Right lung (tissue), 2 donors: ENCODE measurements at regions not wholly inside any gene's neighbourhood (a gene's known extent, or its start where the extent isn't known, plus 50 kb on each side); places are given as distances from the start of the nearest gene placed in this dataset.

Source experiments
- DNase-seq, 2 donors: peaks; one replicate each; pipeline ENCODE4 v3.0.0-alpha.2; 2013

GRCh38 chr3:30069056-30069455, 537.3 kb upstream of the TGFBR2 start:
- no peak for DNase-seq

- no peak for DNase-seq
These were observed 533.4 kb upstream of the TGFBR2 start for GRCh38 chr3:30073040-30073439.

- no peak for DNase-seq
These were observed 532.8 kb upstream of the TGFBR2 start for GRCh38 chr3:30073622-30074021.

GRCh38 chr3:30075514-30075913, 530.9 kb upstream of the TGFBR2 start:
- no peak for DNase-seq

- no peak for DNase-seq
These were observed 529.5 kb upstream of the TGFBR2 start for GRCh38 chr3:30076899-30077298.

GRCh38 chr3:30077746-30078145, 528.7 kb upstream of the TGFBR2 start:
- no peak for DNase-seq

GRCh38 chr3:30078736-30079135, 527.7 kb upstream of the TGFBR2 start:
- DNase-seq, result no peak

- no peak for DNase-seq
These were observed 524.5 kb upstream of the TGFBR2 start for GRCh38 chr3:30081904-30082303.

GRCh38 chr3:30082652-30083051, 523.7 kb upstream of the TGFBR2 start:
- no peak for DNase-seq

- no peak for DNase-seq
These were observed 523.1 kb upstream of the TGFBR2 start for GRCh38 chr3:30083315-30083714.

GRCh38 chr3:30084316-30084715, 522.1 kb upstream of the TGFBR2 start:
- DNase-seq, result no peak

- DNase-seq, result no peak
These were observed 521.4 kb upstream of the TGFBR2 start for GRCh38 chr3:30084971-30085403.

- DNase-seq, result no peak
These were observed 520.9 kb upstream of the TGFBR2 start for GRCh38 chr3:30085486-30085885.

- no peak for DNase-seq
These were observed 514.7 kb upstream of the TGFBR2 start for GRCh38 chr3:30091686-30092085.

- no peak for DNase-seq
These were observed 509.3 kb upstream of the TGFBR2 start for GRCh38 chr3:30097022-30097650.

GRCh38 chr3:30098243-30098642, 508.2 kb upstream of the TGFBR2 start:
- DNase-seq, result no peak

GRCh38 chr3:30098653-30099455, 507.5 kb upstream of the TGFBR2 start:
- no peak for DNase-seq

GRCh38 chr3:30102356-30102755, 504.0 kb upstream of the TGFBR2 start:
- no peak for DNase-seq

- DNase-seq, result no peak
These were observed 503.2 kb upstream of the TGFBR2 start for GRCh38 chr3:30103186-30103585.

- DNase-seq, result no peak
These were observed 498.9 kb upstream of the TGFBR2 start for GRCh38 chr3:30107531-30107930.

GRCh38 chr3:30112411-30112810, 494.0 kb upstream of the TGFBR2 start:
- DNase-seq, result no peak

GRCh38 chr3:30112902-30113484, 493.4 kb upstream of the TGFBR2 start:
- DNase-seq, result peak; percentile 23 to 40

GRCh38 chr3:30113906-30114305, 492.5 kb upstream of the TGFBR2 start:
- no peak for DNase-seq
